ENCODE measurements at regions not wholly inside any gene's neighbourhood (a gene's known extent, or its start where the extent isn't known, plus 50 kb on each side); places are given as distances from the start of the nearest gene placed in this dataset.

- no peak for DNase-seq
Observed at GRCh38 chr1:22387919-22388580, 63.6 kb upstream of the ZBTB40 start.

- DNase-seq: no peak
Observed at GRCh38 chr1:22388671-22389450, 62.8 kb upstream of the ZBTB40 start.

- DNase-seq: no peak
Observed at GRCh38 chr1:22393587-22393986, 58.1 kb upstream of the ZBTB40 start.

- DNase-seq: no peak
Observed at GRCh38 chr1:22398656-22399420, 52.8 kb upstream of the ZBTB40 start.

GRCh38 chr1:22399421-22400091, 52.1 kb upstream of the ZBTB40 start:
- no peak for DNase-seq

All from NCI-H526 (cell line).